Keratinocyte (primary cell): ENCODE measurements at regions not wholly inside any gene's neighbourhood (a gene's known extent, or its start where the extent isn't known, plus 50 kb on each side); places are given as distances from the start of the nearest gene placed in this dataset.

Experiments used
- DNase-seq: peaks from one replicate; pipeline ENCODE4 v3.0.0-alpha.2; 2011; ENCODE audit warnings: low read depth, missing footprints, low spot score
- FAIRE-seq: peaks from 2 replicates; lab custom pipeline; 2011; peaks lifted over from hg19 to GRCh38; lab: Jason Lieb, UNC
- H2AFZ ChIP-seq: 2 replicates; pipeline ENCODE4 v1.6.0; 2012; ENCODE audit warnings: low read length, control low read depth, inconsistent platforms; ENCODE audit not compliant: control insufficient read depth
- H3K27ac ChIP-seq: 2 replicates; pipeline ENCODE4 v1.5.1; 2011; ENCODE audit warnings: low read length; ENCODE audit not compliant: control insufficient read depth, insufficient read depth
- H3K27me3 ChIP-seq: 3 replicates; pipeline ENCODE4 v1.6.0; 2011; ENCODE audit warnings: low read length; ENCODE audit not compliant: control insufficient read depth, insufficient read depth; ENCODE audit errors: extremely low read depth
- H3K36me3 ChIP-seq, 2 experiments: 2 replicates in 1 of 2; 3 replicates in 1 of 2; pipeline ENCODE4 v1.5.1; 2011; ENCODE audit warnings: low read length in 2 of 2, mild to moderate bottlenecking in 1 of 2; ENCODE audit not compliant: control insufficient read depth in 2 of 2, insufficient read depth in 2 of 2; ENCODE audit errors: extremely low read depth in 1 of 2
- H3K4me1 ChIP-seq: 3 replicates; pipeline ENCODE4 v1.5.1; 2011; ENCODE audit warnings: low read length; ENCODE audit not compliant: control insufficient read depth, insufficient read depth; ENCODE audit errors: extremely low read depth
- H3K4me2 ChIP-seq: 3 replicates; pipeline ENCODE4 v1.6.0; 2011; ENCODE audit warnings: low read depth, low read length; ENCODE audit not compliant: control insufficient read depth, insufficient read depth; ENCODE audit errors: extremely low read depth
- H3K4me3 ChIP-seq, 3 experiments: fragments of 200-600 bp in 1 of 3; sonication (generic) in 1 of 3; 2 replicates in 2 of 3; 3 replicates in 1 of 3; pipeline ENCODE4 v1.5.1; 2011 to 2016; ENCODE audit warnings: low read length in 3 of 3, mild to moderate bottlenecking in 3 of 3, control low read depth in 2 of 3, inconsistent platforms in 1 of 3, low read depth in 1 of 3, mixed read lengths in 1 of 3, mixed run types in 1 of 3, moderate library complexity in 1 of 3; ENCODE audit not compliant: control insufficient read depth in 2 of 3, insufficient read depth in 2 of 3; ENCODE audit errors: extremely low read depth in 1 of 3
- H3K79me2 ChIP-seq: 2 replicates; pipeline ENCODE4 v1.6.0; 2012; ENCODE audit warnings: low read length; ENCODE audit not compliant: control insufficient read depth, insufficient read depth
- H3K9ac ChIP-seq: 3 replicates; pipeline ENCODE4 v1.6.0; 2011; ENCODE audit warnings: low read length; ENCODE audit not compliant: control insufficient read depth, insufficient read depth; ENCODE audit errors: extremely low read depth
- H3K9me1 ChIP-seq: 3 replicates; pipeline ENCODE4 v1.6.0; 2011; ENCODE audit warnings: low read length; ENCODE audit not compliant: control insufficient read depth, insufficient read depth; ENCODE audit errors: extremely low read depth
- H3K9me3 ChIP-seq: 2 replicates; pipeline ENCODE4 v1.5.1; 2012; ENCODE audit warnings: low read depth, low read length; ENCODE audit not compliant: control insufficient read depth
- H4K20me1 ChIP-seq: 3 replicates; pipeline ENCODE4 v1.6.0; 2011; ENCODE audit warnings: low read length; ENCODE audit not compliant: control insufficient read depth, insufficient read depth; ENCODE audit errors: extremely low read depth
- CTCF ChIP-seq, 3 experiments: IDR thresholded peaks in 1 of 3; conservative IDR thresholded peaks in 1 of 3; optimal IDR thresholded peaks in 1 of 3; 2 replicates in 2 of 3; 3 replicates in 1 of 3; pipeline versions ENCODE3 to v1.5.1; 2011; ENCODE audit warnings: low read length in 3 of 3, mild to moderate bottlenecking in 3 of 3, moderate library complexity in 2 of 3, control low read depth in 1 of 3, inconsistent platforms in 1 of 3; ENCODE audit not compliant: insufficient read depth in 2 of 3; ENCODE audit errors: extremely low read depth in 1 of 3
- EZH2 ChIP-seq: IDR thresholded peaks from one replicate; pipeline ENCODE4 v1.6.1; 2012; ENCODE audit warnings: inconsistent platforms, mild to moderate bottlenecking, low read length, moderate library complexity
- dilution Hi-C: fragments of 300-500 bp; cut with MboI; formaldehyde crosslinking; loops from one replicate; pipeline ENCODE4 v1.7.0; 2020; ENCODE audit warnings: low sequenced_read_pairs; ENCODE audit not compliant: extremely low pct_ligation_motif_present

- Histone ChIP-seq H3K9me1 (no peaks in the 10 kb centered on the region), H4K20me1 (no peaks in the 10 kb centered on the region), H3K9me3 (peaks cover 19% of the 10 kb centered on the region), H2AFZ (no peak overlapping the region), H3K36me3 (no peaks in the 10 kb centered on the region), H3K27ac (no peak overlapping the region), H3K4me1 (no peaks in the 10 kb centered on the region), H3K27me3 (no peaks in the 10 kb centered on the region), H3K4me3 (no peak overlapping the region), H3K4me2 (no peak overlapping the region), H3K79me2 (no peaks in the 10 kb centered on the region), H3K9ac (no peak overlapping the region)
- TF ChIP-seq CTCF (optimal IDR thresholded peaks at IDR 0.05 in 1 of 3, IDR thresholded peaks at IDR 0.05 in 1 of 3, conservative IDR thresholded peaks at IDR 0.05 in 1 of 3; ENCODE audit: extremely low read depth in 1 of 3, insufficient read depth in 2 of 3, low read length in 3 of 3), result no peak
- no peak for TF ChIP-seq EZH2
- FAIRE-seq (no peak), DNase-seq (no peak)
- dilution Hi-C loops, result no loop called here
Measured at GRCh38 chr1:4001461-4001860, 101.4 kb upstream of the C1orf174 start.

DNA sequence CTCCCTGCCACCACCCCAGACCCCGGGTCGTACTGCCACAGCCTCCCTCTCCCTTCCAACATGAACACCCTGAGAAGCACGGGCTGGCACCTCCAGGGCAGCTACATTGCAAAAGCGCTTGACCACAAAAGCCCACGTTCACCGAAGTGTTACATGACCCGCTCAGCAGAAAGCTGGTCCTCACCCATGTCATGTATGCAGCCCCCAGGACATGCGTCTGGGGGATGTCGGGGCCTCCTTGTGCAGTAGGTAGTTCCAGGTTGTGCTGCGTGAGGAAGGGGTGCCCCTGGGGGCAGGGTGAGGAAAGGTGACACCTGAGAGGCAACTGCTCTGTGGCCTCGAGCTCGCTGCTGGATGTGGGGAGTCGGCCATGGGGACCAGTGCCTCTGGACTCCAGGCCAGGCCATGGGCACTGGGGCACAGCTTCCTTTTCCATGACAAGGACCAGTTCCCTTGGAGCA, 102.0 kb upstream of the C1orf174 start:
- dilution Hi-C loops, result no loop called here
- Histone ChIP-seq H3K36me3 (no peaks in the 10 kb centered on the region), H2AFZ (no peak overlapping the region), H3K4me1 (no peaks in the 10 kb centered on the region), H3K27me3 (no peaks in the 10 kb centered on the region), H4K20me1 (no peaks in the 10 kb centered on the region), H3K79me2 (no peaks in the 10 kb centered on the region), H3K4me2 (no peak overlapping the region), H3K9me3 (peaks cover 16% of the 10 kb centered on the region), H3K9ac (no peak overlapping the region), H3K9me1 (no peaks in the 10 kb centered on the region), H3K27ac (no peak overlapping the region), H3K4me3 (no peak overlapping the region)
- FAIRE-seq (no peak), DNase-seq (no peak)
- no peak for TF ChIP-seq CTCF (optimal IDR thresholded peaks at IDR 0.05 in 1 of 3, IDR thresholded peaks at IDR 0.05 in 1 of 3, conservative IDR thresholded peaks at IDR 0.05 in 1 of 3; ENCODE audit: extremely low read depth in 1 of 3, insufficient read depth in 2 of 3, low read length in 3 of 3)
- no peak for TF ChIP-seq EZH2
